Loucy (cell line): ENCODE measurements at regions not wholly inside any gene's neighbourhood (a gene's known extent, or its start where the extent isn't known, plus 50 kb on each side); places are given as distances from the start of the nearest gene placed in this dataset.

ENCODE experiments used
- EZH2phosphoT487 ChIP-seq: fragments of 200-600 bp; IDR thresholded peaks from 2 replicates; pipeline ENCODE4 v1.6.1; 2018; ENCODE audit warnings: antibody characterized with exemption, mild to moderate bottlenecking, moderate library complexity, borderline replicate concordance
- TF ChIP-seq, protein P1 (sequence below): fragments of 200-600 bp; sonication (generic); conservative IDR thresholded peaks from 2 replicates; pipeline ENCODE4 v1.5.1; 2014; ENCODE audit warnings: mild to moderate bottlenecking, antibody characterized with exemption, low read length

DNA sequence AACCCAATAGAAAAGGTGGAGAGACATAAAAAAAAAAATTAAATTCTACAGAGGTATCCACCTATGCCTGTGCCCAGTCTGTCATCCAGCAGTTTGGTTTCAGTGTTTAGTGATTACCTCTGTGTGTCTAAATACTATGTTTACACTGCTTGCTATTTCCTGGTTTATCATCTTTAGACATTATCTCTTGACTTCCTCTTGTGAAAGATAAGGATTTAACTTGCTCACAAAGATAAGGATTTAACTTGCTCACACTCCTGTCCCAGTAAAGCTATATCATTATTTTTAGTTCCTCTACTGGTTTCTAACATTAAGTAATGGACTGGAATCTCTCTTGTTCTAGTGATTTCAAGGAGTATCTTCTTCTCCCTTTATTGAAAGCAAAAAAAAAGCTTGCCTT is 53.9 kb upstream of the ZFR start:
- no peak for TF ChIP-seq EZH2phosphoT487
- TF ChIP-seq, protein P1, sequence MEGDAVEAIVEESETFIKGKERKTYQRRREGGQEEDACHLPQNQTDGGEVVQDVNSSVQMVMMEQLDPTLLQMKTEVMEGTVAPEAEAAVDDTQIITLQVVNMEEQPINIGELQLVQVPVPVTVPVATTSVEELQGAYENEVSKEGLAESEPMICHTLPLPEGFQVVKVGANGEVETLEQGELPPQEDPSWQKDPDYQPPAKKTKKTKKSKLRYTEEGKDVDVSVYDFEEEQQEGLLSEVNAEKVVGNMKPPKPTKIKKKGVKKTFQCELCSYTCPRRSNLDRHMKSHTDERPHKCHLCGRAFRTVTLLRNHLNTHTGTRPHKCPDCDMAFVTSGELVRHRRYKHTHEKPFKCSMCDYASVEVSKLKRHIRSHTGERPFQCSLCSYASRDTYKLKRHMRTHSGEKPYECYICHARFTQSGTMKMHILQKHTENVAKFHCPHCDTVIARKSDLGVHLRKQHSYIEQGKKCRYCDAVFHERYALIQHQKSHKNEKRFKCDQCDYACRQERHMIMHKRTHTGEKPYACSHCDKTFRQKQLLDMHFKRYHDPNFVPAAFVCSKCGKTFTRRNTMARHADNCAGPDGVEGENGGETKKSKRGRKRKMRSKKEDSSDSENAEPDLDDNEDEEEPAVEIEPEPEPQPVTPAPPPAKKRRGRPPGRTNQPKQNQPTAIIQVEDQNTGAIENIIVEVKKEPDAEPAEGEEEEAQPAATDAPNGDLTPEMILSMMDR = no peak
